Kidney tubule cell (primary cell): ENCODE measurements at regions not wholly inside any gene's neighbourhood (a gene's known extent, or its start where the extent isn't known, plus 50 kb on each side); places are given as distances from the start of the nearest gene placed in this dataset.

Experiments used
- DNase-seq: peaks from one replicate; pipeline ENCODE4 v3.0.0-alpha.2; 2018; ENCODE audit warnings: low spot score

GRCh38 chr6:134495890-134496248 is 178.0 kb upstream of the SGK1 start:
- no peak for DNase-seq

DNA sequence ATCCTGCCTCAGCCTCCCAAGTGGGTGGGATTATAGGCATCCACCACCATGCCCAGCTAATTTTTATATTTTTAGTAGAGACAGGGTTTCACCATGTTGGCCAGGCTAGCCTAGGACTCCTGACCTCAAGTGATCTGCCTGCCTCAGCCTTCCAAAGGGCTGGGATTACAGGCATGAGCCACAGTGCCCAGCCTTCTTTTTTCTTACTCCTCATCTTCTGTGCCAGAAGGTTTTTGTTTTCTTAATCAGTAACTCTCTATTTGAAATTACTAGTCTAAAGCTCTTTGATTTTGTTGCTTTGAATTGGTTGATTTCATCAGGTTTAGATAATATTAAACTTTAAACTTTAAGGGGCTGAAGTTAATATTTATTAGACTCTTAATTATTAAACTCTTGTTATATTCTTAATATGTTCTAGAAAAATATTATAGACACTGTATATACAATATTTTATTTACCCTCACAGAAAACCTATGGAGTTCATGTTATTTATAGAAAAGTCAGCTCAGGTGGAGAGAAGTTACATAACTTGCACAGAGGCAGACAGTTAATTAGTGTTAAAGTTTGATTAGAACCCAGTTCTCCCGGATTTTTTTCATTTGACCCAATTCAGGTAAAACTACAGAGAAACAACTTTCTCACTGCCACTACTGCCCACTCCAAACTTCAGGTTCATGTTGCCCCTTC is 177.4 kb upstream of the SGK1 start:
- DNase-seq: no peak

- DNase-seq: no peak
Observed at GRCh38 chr6:134493789-134494188, 175.9 kb upstream of the SGK1 start.

DNA sequence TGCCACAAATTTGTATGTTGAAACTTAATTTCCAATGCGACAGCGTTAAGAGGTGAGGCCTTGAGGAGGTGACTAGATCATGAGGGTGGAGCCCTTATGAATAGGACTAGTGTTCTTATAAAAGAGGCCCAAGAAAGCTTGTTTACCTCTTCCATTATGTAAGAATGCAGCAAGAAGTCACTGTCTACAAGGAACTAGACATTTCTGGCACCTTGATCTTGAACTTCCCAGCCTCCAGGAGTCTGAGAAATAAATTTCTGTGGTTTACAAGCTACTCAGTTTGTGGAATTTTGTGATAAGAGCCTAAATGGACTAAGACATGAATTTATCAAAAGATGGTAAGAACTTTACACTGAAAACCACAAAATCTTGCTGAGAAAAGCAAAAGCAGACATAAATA is 173.6 kb upstream of the SGK1 start:
- no peak for DNase-seq

GRCh38 chr6:134482593-134483270 is 164.8 kb upstream of the SGK1 start:
- no peak for DNase-seq

DNA sequence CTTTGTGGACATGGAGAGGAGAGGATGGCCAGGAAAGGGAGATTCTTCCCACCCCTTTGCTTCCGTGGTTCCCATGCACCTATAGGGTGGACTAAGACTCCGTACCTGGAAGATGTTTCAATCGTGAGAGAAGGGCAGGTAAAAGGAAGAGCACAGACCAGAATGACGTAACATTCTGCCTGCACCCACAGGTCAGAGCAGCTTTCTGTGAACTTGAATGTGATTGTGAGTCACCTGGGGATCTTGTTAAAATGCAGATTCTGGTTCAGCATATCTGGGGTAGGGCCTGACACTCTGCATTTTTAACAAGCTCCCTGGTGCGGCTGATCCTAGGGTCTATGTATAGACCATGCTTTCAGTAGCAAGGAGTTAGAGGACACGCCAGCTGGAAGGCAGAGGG is 164.1 kb upstream of the SGK1 start:
- DNase-seq: no peak

DNA sequence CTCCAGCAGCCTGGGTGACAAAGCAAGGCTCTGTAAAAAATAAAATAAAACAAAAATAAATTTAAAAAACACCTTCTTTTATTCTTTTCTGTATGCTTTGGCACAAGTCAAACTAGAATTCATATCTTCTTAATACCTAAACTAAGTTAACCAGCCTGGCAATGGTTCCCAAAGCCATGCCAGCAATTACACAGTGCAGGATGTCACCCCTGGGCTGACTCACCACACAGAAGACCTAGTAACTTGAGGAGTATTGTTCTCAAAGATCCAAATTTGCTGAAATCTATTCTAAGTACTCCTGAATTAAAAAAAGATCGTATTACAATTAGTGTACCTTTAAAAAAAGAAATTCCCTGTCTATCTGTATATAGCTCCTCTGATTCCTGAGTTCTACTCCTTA is 162.7 kb upstream of the SGK1 start:
- DNase-seq: peak; percentile 54

DNA sequence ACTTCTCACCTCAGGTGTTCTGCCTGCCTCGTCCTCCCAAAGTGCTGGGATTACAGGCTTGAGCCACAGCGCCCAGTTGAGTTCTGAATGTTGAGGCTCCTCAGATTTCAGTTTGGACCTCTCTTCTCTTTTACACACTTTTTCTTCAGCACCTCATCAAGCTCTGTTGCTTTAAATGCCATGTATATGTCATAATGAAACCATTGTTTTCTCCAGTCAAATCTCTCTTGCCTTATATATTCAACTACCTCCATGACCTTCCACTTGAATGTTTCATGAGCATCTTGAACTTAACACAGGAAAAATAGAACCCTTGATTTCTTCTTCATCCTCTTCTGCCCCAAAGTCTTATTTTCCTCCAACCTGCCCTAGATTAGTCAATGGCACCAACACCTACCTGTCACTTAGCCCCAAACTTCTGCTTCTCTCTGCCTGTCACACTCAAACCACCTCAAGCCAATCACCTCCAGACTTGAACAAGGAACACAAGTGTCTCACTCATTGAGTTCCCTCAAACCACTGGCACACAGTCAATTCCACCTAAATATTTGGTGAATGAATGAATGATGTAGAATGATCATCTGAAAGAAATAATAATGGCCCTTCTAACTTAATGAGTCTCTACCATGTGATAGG is 161.0 kb upstream of the SGK1 start:
- DNase-seq: no peak

- DNase-seq: no peak
Observed at GRCh38 chr6:134477991-134478635, 160.2 kb upstream of the SGK1 start.

DNA sequence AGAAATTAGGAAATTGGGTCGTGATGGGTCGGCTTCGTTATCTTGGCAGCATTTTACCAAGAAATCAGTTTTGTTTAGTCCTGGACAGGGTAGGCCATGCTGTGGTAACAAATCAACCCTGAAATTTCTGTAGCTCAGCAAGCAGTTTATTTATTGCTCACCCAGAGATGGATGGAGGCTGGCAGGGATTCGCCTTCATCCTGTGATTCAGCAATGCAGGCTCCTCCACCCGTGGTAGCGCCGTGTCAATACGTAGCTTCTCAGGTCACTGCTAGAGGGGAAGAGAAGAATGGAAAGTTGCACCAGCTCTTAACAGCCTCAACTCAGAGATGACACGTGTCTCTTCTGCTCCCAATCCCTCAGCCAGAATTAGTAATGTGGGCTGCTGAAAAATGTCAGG is 157.0 kb upstream of the SGK1 start:
- DNase-seq: peak; percentile 14

- no peak for DNase-seq
Observed at GRCh38 chr6:134472661-134473060, 154.7 kb upstream of the SGK1 start.

DNA sequence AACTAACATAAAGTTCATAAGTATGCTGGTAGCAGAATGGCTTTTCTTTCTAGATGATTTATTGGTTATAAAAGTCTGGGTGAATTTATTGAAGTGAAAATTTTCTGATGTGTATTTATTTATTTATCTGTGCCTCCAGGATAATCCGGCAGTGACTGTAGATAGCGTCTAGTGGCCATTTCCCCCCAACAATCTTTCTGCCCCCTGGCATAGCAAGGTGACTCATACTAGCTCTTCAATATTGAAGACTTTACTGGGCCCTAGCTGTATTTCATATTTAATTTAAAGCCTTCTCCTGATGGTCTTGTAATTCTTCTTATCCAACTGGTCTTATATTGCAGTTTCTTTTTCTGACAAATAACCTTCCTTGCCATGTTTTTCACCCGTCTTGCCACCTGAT is 154.1 kb upstream of the SGK1 start:
- DNase-seq: no peak

GRCh38 chr6:134470457-134470975 is 152.6 kb upstream of the SGK1 start:
- DNase-seq: no peak

GRCh38 chr6:134469702-134470456 is 152.0 kb upstream of the SGK1 start:
- DNase-seq: no peak

- no peak for DNase-seq
Observed at GRCh38 chr6:134468633-134469032, 150.7 kb upstream of the SGK1 start.

DNA sequence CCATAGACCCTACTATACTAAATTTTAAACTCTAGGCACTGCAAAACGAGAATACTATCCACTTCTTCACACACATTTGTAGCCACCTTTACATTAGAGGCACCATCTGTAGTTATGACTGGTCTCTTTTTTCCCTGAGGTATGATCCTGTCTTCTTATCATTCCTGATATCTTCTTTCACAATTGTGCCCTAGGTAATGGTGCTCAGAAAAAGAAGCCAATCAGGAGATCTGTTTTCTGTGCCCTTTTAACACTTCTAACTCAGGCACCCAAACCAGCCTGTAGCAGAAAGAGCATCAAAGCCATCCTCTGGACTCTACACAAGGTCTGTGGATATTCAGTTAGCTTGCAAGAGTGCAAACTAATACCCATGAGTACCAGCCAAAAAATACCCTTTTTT is 149.7 kb upstream of the SGK1 start:
- no peak for DNase-seq

DNA sequence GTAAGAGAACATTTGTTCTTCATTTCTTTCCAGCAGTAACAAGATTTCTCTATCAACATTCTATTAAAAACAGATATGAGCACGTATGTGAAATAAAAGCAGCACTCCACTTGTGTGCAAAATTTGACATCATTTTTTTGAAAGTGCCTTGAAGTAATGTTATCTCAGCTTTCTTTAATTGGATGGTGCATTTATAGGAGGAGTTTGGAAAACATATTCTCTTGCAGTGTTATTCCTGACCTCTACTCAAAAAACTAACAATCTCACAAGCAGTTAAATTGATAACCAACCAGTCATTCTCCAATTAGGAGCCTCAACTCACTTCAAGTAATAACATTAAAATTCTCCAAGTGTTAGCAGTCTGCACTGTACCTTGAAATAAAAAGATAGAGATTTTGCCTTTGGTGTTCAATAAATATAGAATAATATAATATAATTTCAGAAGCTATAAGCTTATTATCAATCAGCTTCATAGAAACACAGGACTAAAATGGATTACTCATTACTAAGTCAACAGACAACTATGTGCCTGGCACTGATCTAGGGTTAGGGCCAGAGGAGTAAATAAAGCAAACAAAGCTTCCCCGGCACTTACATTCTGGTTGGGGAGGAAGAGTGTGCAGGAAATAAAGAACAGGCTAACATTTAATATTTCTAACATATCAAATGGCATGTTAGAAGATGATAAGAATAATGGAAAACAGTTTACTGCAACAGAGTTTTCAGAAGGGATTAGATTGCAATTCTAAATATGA is 149.0 kb upstream of the SGK1 start:
- peak; percentile 47 for DNase-seq

GRCh38 chr6:134464690-134465411 is 146.9 kb upstream of the SGK1 start:
- DNase-seq: peak; percentile 91

DNA sequence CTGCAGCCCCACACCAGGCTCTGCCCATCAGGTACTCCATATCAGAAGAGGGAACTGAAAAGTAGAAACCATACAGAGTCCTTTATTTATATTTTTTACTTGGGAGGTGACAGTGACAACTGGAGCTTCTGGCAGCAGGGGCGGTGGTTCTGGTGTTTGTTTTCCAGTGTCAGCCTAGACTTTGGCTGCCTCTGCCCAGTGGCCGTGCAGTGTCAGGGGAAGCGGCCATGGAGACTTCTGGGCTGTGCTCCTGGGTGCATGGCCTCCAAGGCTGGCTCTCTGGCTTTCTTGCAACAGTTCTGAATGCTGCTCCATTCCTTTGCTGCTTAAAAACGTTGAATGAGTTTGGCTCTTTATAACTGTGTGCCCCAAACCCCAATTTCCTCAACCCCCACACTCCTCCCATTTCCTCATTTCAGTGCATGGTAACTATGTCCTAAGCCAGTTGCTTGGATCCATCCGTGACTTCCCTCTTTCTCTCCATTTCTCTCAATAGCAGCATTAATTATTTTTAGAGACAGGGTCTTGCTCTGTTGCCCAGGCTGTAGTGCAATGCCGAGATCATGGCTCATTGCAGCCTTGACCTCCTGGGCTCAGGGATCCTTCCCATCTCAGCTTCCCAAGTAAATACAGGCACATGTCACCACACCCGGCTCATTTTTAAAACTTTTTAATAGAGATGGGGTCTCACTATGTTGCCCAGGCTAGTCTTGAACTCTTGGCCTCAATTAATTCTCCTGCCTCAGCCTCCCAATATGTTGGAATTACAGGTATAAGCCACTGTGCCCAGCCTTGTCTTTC is 141.1 kb upstream of the SGK1 start:
- DNase-seq: no peak

- no peak for DNase-seq
Observed at GRCh38 chr6:134457941-134458340, 140.0 kb upstream of the SGK1 start.
